ENCODE measurements at regions not wholly inside any gene's neighbourhood (a gene's known extent, or its start where the extent isn't known, plus 50 kb on each side); places are given as distances from the start of the nearest gene placed in this dataset.
"Not testable (repeated sequence)": the region's sequence is repeated elsewhere in the genome, so short reads cannot be mapped to it uniquely, and the experiment has no call there.

DNA sequence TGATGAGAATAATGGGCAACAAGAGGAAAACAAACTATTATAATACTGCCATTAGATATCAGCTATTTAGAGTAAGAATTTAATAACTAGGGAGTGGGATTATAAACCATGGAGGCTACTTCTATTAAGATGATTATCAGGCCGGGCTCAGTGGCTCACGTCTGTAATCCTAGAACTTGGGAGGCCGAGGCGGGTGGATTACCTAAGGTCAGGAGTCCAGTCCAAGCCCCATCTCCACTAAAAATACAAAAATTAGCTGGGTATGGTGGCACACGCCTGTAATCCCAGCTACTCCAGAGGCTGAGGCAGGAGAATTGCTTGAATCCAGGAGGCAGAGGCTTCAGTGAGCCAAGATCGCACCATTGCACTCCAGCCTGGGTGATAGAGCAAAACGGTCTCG, 355.6 kb downstream of the PPP1R3A start:
- DNase-seq = not testable (repeated sequence)

DNA sequence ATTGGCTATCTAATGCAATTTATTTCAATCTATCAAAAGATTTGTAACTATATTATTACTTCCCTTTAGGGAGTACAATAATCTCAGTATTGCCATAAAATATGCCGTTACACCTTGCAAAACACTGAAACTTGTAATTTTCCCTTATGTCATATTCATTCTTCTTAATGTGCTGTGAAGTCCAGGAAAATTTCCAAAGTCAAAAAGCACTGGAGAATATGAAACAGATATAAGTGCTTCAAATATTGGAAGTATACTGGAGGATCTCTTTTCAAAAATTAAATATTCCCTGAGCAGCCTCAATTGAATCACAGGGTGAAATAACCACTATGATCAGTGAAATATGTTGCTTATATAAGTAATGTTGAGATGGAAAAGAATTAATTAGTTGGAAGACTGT, 356.0 kb downstream of the PPP1R3A start:
- DNase-seq = no peak

DNA sequence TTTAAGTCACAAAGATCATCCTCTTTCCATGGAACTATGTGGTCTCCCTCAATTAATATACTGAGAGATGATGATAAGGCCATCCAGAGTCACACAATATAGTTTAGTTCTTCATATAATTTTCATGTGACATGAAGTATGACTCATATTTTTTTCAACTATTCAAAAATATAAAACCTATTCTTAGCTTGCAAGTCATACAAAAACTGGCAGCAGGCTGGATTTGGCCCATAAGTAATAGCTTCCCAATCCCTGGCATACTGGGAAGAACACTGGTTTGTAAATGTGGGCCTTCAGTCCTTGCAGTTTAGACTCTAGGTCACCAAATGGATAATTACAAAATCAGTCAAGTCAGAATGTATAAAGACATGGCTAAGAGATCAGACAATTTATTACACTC, 356.6 kb downstream of the PPP1R3A start:
- DNase-seq = no peak

DNA sequence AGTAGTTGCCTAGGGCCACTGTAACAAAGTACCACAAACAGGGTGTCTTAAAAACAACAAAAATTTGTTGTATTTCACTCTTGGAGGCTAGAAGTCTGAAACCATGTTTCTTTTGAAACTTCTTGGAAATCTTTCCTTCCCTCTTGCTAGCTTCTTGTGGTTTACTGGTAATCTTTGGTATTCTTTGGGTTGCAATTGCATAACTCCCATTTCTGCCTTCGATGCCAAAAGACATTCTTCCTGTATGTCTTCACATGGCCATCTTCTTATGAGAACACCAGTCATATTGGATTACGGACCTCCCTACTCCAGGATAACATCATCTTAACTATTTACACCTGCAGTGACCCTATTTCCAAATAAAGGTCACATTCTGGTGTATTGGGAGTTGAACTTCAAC, 357.4 kb downstream of the PPP1R3A start:
- no peak for DNase-seq

DNA sequence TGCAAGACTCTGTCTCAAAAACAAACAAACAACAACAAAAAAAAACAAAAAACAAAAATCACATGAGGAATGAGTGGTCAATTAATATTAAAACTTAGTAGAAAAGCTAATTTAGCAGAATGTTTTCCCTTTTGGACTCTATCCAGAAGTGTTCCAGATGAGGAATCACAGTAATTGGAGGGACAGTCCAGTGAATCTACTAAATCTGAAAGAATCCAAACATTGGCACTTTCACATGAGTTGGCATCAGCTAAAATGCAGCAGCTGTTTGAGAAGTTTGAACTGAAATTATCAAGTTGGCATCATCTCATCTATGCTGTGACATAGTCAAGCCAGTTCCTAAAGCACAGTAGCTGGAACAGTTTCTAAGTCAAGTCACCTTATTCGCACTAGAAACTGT, 367.8 kb downstream of the PPP1R3A start:
- peak; percentile 2 for DNase-seq

DNA sequence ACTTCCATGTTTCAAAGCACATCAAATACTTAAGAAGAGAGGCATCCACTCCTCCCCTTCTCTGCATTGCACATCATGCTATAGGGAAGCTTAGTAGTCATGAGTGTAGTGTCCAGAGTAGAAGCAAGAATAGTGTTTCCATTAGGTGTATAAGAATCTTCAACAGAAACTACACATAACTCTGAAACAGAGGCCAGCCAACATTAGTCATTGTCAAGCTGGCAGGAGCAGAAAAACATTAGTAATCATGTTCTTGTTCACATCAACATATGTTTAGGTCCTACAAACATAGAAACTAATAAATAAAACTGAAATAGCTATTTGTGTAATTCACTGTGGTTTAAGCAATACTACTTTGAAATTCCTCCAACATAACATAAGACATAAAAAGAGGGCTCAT, 370.2 kb downstream of the PPP1R3A start:
- no peak for DNase-seq

DNA sequence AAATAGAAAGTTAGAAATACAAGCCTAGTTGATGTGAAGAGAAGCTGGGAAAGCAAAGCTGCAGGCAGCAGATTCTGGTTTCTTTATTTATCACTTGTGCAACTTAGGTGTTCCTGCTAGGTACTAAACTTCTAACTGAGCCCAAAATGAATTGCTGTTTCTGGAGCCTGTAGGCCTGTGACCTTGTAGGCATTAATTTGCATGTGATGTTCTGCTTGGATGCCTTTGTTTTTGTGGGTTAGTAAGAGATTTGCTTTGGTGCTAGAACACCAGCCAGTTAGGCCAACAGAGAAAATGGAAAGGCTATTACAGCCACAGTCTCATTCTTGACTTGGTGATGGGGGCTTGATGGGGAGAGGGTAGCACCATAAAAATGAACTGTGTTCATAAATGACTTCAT, 370.7 kb downstream of the PPP1R3A start:
- DNase-seq = no peak

DNA sequence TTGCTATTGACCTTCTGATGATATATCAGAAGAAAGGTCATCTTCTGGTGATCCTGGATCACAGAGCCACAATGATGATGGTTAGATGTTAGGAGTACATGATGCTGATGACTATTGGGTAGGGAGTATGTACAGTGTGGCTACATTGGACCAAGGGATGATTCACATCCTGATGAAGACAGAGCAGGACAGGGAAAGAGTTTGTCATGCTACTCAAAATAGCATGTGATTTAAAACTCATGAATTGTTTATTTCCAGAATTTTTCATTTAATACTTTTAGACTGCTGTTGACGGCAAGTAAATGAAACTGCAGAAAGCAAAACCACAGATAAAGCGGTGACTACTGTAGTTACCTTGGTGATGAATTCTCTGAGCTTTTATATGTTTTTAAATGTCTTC, 397.3 kb downstream of the PPP1R3A start:
- no peak for DNase-seq

DNA sequence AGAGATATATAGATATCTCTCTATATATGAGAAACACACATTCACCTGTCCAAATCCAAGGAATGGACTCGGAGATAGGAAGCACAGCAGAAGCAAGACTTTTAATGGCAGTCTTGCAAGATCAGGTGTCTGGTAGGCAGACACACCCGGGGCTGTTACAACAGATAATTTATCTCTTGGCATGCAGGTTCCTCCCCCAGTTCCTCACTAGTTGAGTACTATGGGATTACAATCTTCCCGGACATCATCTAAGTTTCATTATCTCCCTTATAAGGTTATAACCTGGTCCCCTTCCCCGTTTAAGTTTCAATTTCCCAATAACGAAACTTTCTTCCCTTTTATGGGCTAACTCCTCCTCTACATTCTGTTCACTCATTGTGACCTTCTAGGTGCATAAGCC, 399.3 kb downstream of the PPP1R3A start:
- DNase-seq = no peak

DNA sequence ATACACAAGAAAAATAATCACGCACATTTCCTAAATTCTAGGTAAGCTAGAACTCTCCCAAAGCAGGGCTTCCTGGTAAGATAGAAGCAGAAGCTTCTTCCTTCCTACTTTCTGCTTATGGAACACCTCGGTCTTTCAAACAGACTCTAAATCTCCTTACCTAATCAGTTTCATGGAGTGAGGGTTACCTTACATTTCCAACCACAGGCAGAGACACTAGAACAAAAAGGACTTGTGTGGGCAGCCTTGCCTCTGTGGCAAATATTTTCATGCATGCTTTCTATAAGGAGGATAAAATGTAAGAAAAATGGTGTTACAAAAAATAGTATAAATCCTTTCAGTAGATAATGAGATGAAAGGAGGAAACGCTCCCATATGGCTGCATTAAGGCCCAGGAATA, 386.3 kb upstream of the SMIM30 start:
- DNase-seq = no peak

DNA sequence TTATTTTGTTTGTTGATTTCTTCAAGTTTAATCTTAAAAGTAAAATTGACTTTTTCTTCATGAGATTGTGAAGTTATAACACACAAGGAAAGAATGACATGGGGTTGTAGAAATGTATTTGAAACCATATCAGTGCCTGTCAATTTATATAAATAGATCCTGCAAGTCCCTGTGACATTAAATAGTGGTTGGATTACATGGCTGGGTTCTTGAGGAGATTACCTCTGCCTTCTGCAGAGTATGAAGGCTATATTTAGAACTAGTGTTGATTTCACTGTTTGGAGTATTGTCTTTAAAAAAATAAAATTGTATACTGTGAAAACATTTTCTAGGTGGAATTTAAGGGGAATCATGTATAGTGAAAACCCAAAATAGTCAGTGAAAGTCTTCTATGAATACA, 385.8 kb upstream of the SMIM30 start:
- no peak for DNase-seq

DNA sequence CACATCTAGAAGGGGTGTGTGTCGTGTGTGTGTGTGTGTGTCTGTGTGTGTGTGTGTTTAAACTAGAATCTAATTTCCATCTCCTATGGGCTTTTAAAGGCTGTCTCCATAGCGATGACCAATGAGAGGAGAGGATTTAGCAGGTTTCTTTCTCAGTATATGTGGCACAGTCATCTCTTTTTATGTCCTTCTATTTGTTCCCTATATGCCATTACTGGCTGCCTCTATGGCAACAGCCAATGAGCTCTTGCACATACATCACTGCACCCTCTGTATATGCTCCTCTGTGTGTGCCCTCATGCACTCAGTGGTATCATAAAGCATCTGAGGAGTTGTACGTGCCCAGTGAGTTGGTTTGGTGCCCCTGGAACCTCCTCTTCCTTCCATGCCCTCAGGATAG, 378.2 kb upstream of the SMIM30 start:
- DNase-seq = not testable (repeated sequence)

DNA sequence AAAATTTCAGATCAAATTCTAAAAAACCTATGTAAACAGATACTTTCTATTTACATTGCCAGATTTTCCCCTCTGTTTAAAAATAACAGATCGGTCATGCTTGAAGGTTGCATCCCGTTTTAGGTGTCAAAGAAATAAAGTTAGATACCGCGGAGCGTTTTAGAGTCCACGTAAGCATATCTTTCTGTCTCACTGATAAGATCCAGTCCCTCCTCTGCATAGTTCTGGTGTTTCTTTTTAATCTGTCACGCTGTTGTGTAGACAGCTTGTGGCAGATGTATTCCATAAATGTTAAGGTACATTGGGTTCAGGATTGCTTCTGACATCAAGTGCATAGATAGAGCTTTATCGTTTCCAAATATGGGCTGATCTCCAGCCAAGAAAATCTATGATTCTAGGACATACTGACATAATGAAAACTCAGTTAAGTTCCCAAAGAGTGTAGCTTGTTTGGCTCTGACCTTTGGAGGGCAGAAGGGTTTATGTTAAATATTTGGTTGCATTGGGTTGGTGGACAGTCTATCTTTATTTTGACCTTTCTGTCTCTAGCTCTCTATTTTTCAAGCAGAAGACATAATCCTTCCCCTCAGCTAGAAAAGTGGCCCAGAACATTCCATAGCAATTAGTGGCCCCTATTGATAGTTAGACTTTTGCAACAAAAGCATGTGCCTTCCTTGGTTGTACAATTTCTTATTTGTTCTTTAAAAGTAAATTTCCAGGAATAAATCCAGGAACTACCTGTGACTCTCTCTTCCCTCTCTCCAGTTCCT, 376.6 kb upstream of the SMIM30 start:
- DNase-seq = not testable (repeated sequence)

DNA sequence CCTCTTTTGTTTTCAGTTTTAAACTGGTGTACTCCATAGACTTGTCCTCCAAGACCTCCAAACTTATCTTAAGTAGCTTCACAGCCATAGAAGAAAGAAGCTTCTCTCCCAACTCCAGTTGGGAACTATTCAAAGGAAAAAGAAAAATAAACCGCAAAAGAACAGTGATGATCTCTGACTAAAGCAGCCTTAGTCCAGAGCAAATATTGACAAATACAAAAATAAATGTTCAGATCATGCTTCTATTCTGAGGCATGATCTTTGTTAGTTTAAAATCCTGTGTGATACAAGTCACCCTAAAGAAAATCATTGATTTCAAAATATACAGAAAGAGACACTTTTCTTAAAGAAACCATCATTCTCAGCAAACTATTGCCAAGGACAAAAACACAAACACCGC, 373.0 kb upstream of the SMIM30 start:
- DNase-seq = no peak

DNA sequence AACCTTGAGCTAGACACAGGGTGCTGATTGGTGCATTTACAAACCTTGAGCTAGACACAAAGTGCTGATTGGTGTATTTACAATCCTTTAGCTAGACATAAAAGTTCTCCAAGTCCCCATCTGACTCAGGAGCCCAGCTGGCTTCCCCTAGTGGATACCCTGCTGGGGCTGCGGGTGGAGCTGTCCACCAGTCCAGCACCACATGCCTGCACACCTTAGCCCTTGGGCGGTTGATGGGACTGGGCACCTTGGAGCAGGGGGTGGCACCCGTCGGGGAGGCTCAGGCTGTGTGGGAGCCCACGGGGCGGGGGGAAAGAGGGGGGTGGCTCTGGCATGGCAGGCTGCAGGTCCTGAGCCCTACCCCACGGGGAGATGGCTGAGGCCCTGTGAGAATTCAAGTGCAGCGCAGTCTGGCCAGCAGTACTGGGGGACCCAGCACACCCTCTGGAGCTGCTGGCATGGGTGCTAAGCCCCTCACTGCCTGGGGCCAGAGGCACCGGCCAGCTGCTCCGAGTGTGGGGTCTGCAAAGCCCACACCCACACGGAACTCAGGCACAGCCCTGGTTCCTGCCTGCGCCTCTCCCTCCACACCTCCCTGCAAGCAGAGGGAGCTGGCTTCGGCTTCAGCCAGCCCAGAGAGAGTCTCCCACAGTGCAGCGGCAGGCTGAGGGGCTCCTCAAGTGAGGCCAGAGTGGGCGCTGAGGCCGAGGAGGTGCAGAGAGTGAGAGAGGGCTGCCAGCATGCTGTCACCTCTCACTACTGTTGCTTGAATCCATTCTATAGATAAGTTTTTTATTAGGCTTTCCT, 369.8 kb upstream of the SMIM30 start:
- DNase-seq = no peak

DNA sequence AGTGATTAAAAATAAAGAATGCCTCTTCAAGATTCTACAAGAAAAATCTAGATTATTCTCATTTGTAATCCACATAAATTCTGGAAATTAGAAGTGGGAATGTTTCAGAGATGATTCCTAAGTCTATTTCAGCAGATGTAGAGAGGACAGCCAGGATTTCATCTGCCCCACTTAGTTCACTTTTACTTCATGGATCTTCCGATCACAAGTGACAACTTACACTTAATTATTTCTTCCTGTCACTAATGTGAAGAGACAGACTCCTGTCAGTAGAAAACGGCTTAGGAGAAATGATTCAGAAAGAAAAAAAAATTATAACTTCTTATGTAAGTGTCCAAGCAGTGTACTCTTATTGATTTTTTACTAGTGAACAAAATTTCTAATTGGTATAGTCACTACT, 368.2 kb upstream of the SMIM30 start:
- peak; percentile 5 for DNase-seq

DNA sequence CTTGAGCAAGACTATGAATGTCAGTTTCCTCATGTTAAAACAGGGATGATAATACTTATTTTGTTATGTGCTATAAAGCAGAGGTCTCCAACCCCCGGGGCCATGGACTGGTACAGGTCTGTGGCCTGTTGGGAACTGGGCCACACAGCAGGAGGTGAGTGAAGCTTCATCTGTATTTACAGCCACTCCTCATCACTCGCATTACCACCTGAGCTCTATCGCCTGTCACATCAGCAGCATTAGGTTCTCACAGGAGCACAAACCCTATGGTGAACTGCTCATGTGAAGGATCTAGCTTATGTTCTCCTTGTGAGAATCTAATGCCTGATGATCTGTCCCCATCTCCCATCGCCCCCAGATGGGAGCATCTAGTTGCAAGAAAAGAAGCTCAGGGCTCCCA, 365.3 kb upstream of the SMIM30 start:
- no peak for DNase-seq

DNA sequence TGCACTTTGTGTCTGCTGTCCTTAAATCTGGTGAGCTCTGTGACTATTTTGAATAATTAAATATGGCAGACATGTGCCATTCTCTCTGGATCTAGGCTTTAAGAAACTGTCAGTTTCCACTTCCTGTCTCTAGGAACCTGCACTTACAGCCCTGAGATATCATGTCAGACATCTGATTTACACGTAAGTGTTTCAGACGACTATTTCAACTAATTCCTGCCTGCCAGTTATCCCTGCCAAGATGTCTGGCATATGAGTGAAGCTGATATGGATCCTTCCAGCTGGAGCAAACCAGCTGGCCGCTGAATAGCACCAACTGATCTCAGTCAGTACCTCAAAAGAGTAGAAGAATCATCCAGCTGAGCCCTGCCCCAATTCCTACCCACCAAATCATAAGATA, 362.2 kb upstream of the SMIM30 start:
- no peak for DNase-seq

DNA sequence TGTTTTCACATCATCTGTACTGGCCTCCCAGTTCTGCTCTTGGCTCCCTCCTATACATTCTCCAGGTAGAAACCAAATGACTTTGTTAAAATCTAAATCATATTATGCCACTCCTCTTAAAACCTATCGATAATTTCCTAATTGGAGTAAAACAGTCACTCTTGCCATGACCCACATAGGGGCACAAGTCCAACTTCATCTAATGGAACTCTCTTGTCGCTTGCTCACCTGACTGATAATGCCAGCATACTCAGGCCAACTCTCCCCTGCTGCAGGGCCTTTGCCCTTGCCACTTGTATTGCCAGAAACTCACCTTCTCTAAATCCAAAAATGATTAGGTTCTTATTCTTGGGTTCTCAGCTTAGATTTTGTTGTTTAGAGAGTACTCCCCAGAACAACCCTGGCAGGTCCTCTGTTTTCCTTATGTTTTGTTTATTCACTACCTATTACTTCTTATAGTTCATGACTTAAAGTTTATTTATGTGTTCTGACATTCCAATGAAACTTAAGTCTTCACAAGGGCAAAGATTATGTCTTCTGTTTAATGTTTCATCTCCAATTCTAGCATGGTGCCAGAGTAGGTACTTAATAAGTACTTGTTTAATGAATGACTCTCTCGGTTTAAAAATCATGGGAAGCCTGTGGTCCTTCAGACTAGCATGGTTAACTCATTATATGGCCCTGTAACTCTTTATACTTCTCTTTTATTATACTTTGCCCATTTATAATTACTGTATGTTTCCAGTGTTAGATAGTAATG, 345.9 kb upstream of the SMIM30 start:
- DNase-seq = no peak

DNA sequence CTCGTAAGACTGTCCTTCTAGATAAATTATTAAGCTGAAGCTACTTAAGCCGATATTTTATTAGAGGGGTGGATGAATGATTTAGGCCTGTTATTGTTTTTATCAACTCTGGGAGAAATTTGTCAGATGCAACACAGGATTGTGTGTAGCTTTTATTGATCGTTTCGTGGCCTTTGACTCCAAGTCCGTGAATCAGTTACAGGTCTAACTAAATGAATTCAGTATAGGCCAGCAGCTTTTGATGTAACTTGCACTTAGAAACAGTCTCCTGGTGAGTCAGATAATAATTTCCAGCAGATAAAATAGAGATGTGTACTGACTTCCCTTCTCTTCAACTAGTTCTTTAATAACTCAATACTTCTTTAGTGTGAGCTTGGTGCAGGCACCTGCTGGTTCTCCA, 341.7 kb upstream of the SMIM30 start:
- no peak for DNase-seq

DNA sequence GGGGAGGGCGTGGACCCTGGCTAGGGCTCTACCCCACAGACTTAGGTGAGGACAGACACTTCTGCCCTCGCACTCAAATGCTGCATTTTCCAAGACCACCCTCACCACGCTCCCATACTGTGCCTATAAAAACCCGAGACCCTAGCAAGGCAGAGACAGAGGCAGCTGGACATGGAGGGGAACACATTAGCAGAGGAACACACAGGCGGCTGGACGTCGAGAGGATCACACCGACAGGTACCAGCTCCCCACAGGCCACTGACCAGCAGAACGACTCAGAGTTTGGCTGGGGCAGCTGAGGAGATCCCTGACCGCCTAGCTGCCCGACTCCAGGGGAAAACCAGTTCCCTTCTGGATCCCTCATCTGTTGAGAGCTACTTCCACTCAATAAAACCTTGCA, 338.2 kb upstream of the SMIM30 start:
- DNase-seq = no peak

DNA sequence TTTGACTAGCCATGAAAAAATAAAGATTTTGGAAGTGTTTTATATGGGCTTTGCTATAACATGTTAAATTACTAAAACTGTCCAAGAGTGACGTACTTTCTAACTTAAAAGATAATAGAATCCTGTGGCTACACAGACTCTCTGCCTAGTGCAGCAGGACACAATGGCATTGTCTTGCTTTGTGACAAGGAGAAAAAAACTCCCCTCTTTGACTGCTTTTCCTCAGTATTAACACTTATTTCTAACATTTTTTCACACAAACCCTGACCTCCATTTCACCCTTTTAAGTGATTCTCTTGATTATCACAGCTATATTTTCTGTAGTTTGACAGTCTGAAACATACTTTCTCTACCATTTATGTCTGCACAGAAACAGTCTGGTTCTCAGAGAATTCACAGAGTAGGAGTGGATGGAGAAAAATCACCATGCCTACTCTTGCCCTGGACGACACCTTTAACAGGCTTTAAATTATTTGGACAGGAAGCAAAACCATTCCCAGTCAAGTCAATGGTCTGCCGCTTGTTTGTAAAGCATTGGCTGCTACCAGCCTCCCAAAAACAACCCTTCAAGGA, 336.3 kb upstream of the SMIM30 start:
- no peak for DNase-seq

DNA sequence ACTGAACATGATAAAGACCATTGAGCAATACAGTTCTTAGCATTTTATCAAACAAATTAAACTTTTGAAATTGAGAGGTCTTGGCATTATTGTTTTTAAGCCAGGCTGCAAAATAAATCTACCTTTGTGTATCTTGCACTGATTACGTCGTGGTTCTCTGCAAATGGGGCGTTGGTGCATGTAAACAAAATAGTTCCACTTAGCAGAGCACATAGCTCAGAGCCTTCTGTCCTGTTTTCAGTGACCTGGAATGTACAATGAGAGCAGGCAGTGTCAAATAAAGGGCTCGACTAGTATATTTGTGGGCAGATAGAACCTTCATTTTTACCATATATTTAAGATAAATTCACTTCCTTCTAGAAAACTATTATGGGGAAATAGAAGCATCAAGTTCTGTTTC, 333.9 kb upstream of the SMIM30 start:
- DNase-seq = no peak
